Transverse colon (tissue), 4 donors: ENCODE measurements at regions not wholly inside any gene's neighbourhood (a gene's known extent, or its start where the extent isn't known, plus 50 kb on each side); places are given as distances from the start of the nearest gene placed in this dataset.
"Not testable (repeated sequence)": the region's sequence is repeated elsewhere in the genome, so short reads cannot be mapped to it uniquely, and the experiment has no call there.

Experiments
- DNase-seq: peaks from one replicate; pipeline ENCODE4 v3.0.0-alpha.2; 2019
- H3K27ac ChIP-seq, 4 donors: fragments of 200-600 bp; sonication (generic); 2 replicates each; pipeline ENCODE4 v1.5.1; 2016 to 2018; ENCODE audit warnings: inconsistent platforms in 4 of 4
- H3K27me3 ChIP-seq: fragments of 200-600 bp; sonication (generic); 2 replicates; pipeline ENCODE4 v1.5.1; 2017; ENCODE audit warnings: inconsistent platforms
- H3K36me3 ChIP-seq, 4 donors: fragments of 200-600 bp; sonication (generic); 2 replicates each; pipeline ENCODE4 v1.5.1; 2017 to 2019; ENCODE audit warnings: inconsistent platforms in 4 of 4
- H3K4me1 ChIP-seq, 4 donors: fragments of 200-600 bp; sonication (generic); 2 replicates each; pipeline ENCODE4 v1.5.1; 2017 to 2020; ENCODE audit warnings: inconsistent platforms in 4 of 4
- H3K4me3 ChIP-seq, 4 donors: fragments of 200-600 bp; sonication (generic); 1 replicate in 1 of 4; 2 replicates in 3 of 4; pipeline versions ENCODE4 v1.5.1 to v1.6.1; 2017 to 2019; ENCODE audit warnings: inconsistent platforms in 4 of 4
- H3K9me3 ChIP-seq, 2 donors: fragments of 200-600 bp; sonication (generic); 2 replicates each; pipeline ENCODE4 v1.5.1; 2017 to 2019; ENCODE audit warnings: inconsistent platforms in 2 of 2
- CTCF ChIP-seq, 5 experiments: fragments of 200-600 bp in 3 of 5; fragments of 450-650 bp in 2 of 5; sonication (generic) in 3 of 5; IDR thresholded peaks; 1 replicate in 2 of 5; 2 replicates in 3 of 5; pipeline ENCODE4 v1.5.1; 2016 to 2017; ENCODE audit warnings: antibody characterized with exemption in 5 of 5, inconsistent platforms in 3 of 5, mild to moderate bottlenecking in 2 of 5, moderate library complexity in 1 of 5
- EP300 ChIP-seq: sonication (generic); formaldehyde crosslinking; IDR thresholded peaks from one replicate; pipeline ENCODE4 v1.6.1; 2017; ENCODE audit warnings: antibody characterized with exemption, low read depth
- POLR2A ChIP-seq: fragments of 450-650 bp; IDR thresholded peaks from one replicate; pipeline ENCODE4 v1.6.1; 2016; ENCODE audit warnings: antibody characterized with exemption, mild to moderate bottlenecking, moderate library complexity
- POLR2AphosphoS5 ChIP-seq, 3 donors: sonication (generic); formaldehyde crosslinking; IDR thresholded peaks; one replicate each; pipeline ENCODE4 v1.6.1; 2016; ENCODE audit warnings: antibody characterized with exemption in 3 of 3
- WGBS, 2 donors: methylation state at CpG; one replicate each; pipeline ENCODE4 v1.1.5; 2018; ENCODE audit warnings: low coverage in 1 of 2; 5-methylcytosine and 5-hydroxymethylcytosine counted together
- in situ Hi-C, 4 donors: fragments of 200-750 bp; cut with MboI; loops; one replicate each; pipeline versions ENCODE4 v1.15.0 to v1.15.1; 2017; ENCODE audit warnings: low sequenced_read_pairs in 3 of 4, low pct_ligation_motif_present in 1 of 4, low pct_unique_long_range_greater_than_20kb in 1 of 4
- intact Hi-C: fragments of 100-400 bp; cut with DNase I; formaldehyde crosslinking; loops from one replicate; pipeline ENCODE4 v1.15.1; 2023; ENCODE audit warnings: low total_unique reads

DNA sequence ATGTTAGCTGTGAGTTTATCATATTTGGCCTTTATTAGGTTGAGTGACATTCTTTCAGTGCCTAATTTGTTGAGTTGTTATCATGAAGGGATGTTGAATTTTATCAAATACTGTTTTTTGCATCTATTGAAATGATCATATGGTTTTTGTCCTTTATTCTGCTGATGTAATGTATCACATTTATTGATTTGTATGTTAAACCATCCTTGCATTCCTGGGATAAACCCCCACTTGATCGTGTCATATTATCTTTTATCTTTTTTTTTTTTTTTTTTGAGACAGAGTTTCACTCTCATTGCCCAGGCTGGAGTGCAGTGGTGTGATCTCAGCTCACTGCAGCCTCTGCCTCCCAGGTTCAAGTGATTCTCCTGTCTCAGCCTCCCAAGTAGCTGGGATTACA, 51.9 kb upstream of the MFGE8 start:
- H3K27me3 ChIP-seq, intact Hi-C loops, H3K4me3 ChIP-seq, DNase-seq, H3K36me3 ChIP-seq, H3K27ac ChIP-seq, in situ Hi-C loops, H3K4me1 ChIP-seq: not testable (repeated sequence)
- H3K9me3 ChIP-seq = peaks cover 2 to 13% of the 10 kb centered on the region in 2 donors
- 97 to 100% methylated on average over 1 of the region's 1 CpG for WGBS, 2 donors

DNA sequence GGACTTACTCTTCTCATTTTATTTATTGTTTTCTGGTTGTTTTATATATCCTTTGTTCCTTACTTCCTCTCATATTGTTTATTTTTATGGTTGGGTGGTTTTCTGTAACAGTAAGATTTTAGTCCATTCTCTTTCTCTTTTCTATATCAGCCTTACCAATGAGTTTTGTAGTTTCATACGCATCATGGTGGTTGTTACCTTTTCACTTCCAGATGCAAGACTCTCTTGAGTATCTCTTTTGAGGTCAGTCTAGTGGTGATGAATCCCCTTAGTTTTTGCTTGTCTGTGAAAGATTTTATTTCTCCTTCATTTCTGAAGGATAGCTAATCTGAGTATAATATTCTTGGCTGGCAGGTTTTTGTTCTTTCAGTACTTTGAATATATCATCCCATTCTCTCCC, 57.1 kb upstream of the MFGE8 start:
- no peaks in the 10 kb centered on the region for H3K4me1 ChIP-seq
- intact Hi-C loops (no loop called here), in situ Hi-C loops (no loop called here)
- 47 to 53% methylated on average over 1 of the region's 1 CpG for WGBS, 2 donors
- TF ChIP-seq POLR2AphosphoS5 (IDR thresholded peaks at IDR 0.05) = no peak
- no peak for TF ChIP-seq CTCF (IDR thresholded peaks at IDR 0.05)
- no peak for TF ChIP-seq POLR2A
- TF ChIP-seq EP300 = no peak
- no peak for DNase-seq
- no peaks in the 10 kb centered on the region for H3K27me3 ChIP-seq
- no peak overlapping the region for H3K4me3 ChIP-seq
- no peak overlapping the region for H3K27ac ChIP-seq
- peaks cover 0 to 5% of the 10 kb centered on the region in 2 donors for H3K9me3 ChIP-seq
- no peaks in the 10 kb centered on the region for H3K36me3 ChIP-seq

DNA sequence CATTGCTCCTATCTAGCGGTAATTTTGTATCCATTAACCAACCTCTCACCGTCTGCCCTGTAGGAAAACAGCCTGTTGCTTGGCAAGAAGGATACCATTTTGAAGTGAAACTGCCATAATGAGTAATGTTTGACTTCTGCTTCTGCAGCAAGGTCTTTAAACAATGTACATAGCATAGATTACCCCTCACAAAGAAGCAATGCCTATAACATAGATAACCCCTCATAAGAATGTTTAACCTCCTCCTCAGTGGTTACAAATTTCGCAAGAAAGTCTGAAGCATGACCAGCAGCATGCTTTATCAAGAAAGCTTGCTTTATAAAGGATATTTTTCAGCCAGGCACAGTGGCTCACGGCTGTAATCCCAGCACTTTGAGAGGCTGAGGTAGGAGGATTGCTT, 61.2 kb upstream of the MFGE8 start:
- in situ Hi-C loops = no loop called here
- Histone ChIP-seq H3K4me3 (no peak overlapping the region), H3K9me3 (no peaks in the 10 kb centered on the region), H3K27me3 (no peaks in the 10 kb centered on the region), H3K36me3 (no peaks in the 10 kb centered on the region), H3K27ac (no peak overlapping the region), H3K4me1 (no peaks in the 10 kb centered on the region)
- 44 to 53% methylated on average over 2 to 4 of the region's 4 CpGs for WGBS, 2 donors
- DNase-seq = no peak
- TF ChIP-seq POLR2AphosphoS5 (IDR thresholded peaks at IDR 0.05) (no peak), POLR2A (no peak), EP300 (no peak), CTCF (IDR thresholded peaks at IDR 0.05) (no peak)
- intact Hi-C loops = no loop called here

DNA sequence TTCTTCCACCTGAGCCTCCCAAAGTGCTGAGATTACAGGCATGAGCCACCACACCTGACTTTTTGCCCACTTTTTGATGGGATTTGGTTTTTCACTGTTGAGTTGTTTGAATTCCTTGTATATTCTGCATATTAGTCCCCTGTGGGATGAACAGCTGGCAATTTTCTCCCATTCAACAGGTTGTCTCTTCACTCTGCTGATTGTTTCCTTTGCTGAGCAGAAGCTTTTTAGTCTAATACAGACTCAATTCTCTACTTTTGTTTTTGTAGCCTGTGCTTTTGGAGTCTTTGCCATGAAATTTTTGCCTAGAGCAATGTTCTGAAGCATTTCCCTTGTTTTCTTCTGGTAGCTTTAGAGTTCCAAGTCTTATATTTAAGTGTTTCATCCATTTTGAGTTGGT, 62.7 kb upstream of the MFGE8 start:
- Histone ChIP-seq H3K27me3 (no peaks in the 10 kb centered on the region), H3K27ac (no peak overlapping the region), H3K36me3 (no peaks in the 10 kb centered on the region), H3K9me3 (no peaks in the 10 kb centered on the region), H3K4me3 (no peak overlapping the region), H3K4me1 (no peaks in the 10 kb centered on the region)
- no peak for DNase-seq
- no peak for TF ChIP-seq POLR2AphosphoS5 (IDR thresholded peaks at IDR 0.05)
- TF ChIP-seq POLR2A = no peak
- no peak for TF ChIP-seq CTCF (IDR thresholded peaks at IDR 0.05)
- TF ChIP-seq EP300 = no peak
- in situ Hi-C loops = no loop called here
- intact Hi-C loops = no loop called here

GRCh38 chr15:88976656-88977055, 63.5 kb upstream of the MFGE8 start:
- intact Hi-C loops (no loop called here), in situ Hi-C loops (no loop called here)
- no peak overlapping the region for H3K4me3 ChIP-seq
- H3K27me3 ChIP-seq = no peaks in the 10 kb centered on the region
- TF ChIP-seq CTCF (IDR thresholded peaks at IDR 0.05) = no peak
- TF ChIP-seq EP300 = no peak
- no peak for TF ChIP-seq POLR2AphosphoS5 (IDR thresholded peaks at IDR 0.05)
- no peak for TF ChIP-seq POLR2A
- H3K27ac ChIP-seq = no peak overlapping the region
- no peaks in the 10 kb centered on the region for H3K9me3 ChIP-seq
- H3K4me1 ChIP-seq = no peaks in the 10 kb centered on the region
- DNase-seq = no peak
- no peaks in the 10 kb centered on the region for H3K36me3 ChIP-seq
- WGBS, 2 donors = 66 to 74% methylated on average over 2 of the region's 2 CpGs
